Skeletal muscle satellite cell (primary cell): ENCODE measurements at regions not wholly inside any gene's neighbourhood (a gene's known extent, or its start where the extent isn't known, plus 50 kb on each side); places are given as distances from the start of the nearest gene placed in this dataset.

Source experiments
- H3K27me3 ChIP-seq: 2 replicates; pipeline ENCODE4 v1.7.0; 2013; ENCODE audit warnings: low read length; ENCODE audit not compliant: control insufficient read depth, insufficient read depth
- H3K36me3 ChIP-seq: 2 replicates; pipeline ENCODE4 v1.7.0; 2013; ENCODE audit warnings: mild to moderate bottlenecking, control low read depth, low read length; ENCODE audit not compliant: insufficient read depth
- H3K4me1 ChIP-seq: 2 replicates; pipeline ENCODE4 v1.7.0; 2013; ENCODE audit warnings: low read length; ENCODE audit not compliant: control insufficient read depth, insufficient read depth
- H3K4me2 ChIP-seq: 2 replicates; pipeline ENCODE4 v1.7.0; 2013; ENCODE audit warnings: mild to moderate bottlenecking, low read length
- H3K4me3 ChIP-seq: 2 replicates; pipeline ENCODE4 v1.7.0; 2013; ENCODE audit warnings: low read length
- H3K9ac ChIP-seq: 2 replicates; pipeline ENCODE4 v1.7.0; 2013; ENCODE audit warnings: mild to moderate bottlenecking, low read depth, low read length, moderate library complexity
- H3K9me3 ChIP-seq: replicated peaks from 2 replicates; pipeline ENCODE4 v1.7.0; 2013; ENCODE audit warnings: mild to moderate bottlenecking, control low read depth, low read length

GRCh38 chr4:28973587-28974350, 1746.4 kb upstream of the PCDH7 start:
- Histone ChIP-seq H3K27me3 (no peaks in the 10 kb centered on the region), H3K9me3 (no peaks in the 10 kb centered on the region), H3K9ac (no peak overlapping the region), H3K4me2 (no peak overlapping the region), H3K4me3 (no peak overlapping the region), H3K36me3 (no peaks in the 10 kb centered on the region), H3K4me1 (no peaks in the 10 kb centered on the region)

GRCh38 chr4:28976369-28976768, 1743.8 kb upstream of the PCDH7 start:
- Histone ChIP-seq H3K4me2 (no peak overlapping the region), H3K9ac (no peak overlapping the region), H3K36me3 (no peaks in the 10 kb centered on the region), H3K9me3 (no peaks in the 10 kb centered on the region), H3K27me3 (no peaks in the 10 kb centered on the region), H3K4me3 (no peak overlapping the region), H3K4me1 (no peaks in the 10 kb centered on the region)

- no peaks in the 10 kb centered on the region for H3K4me1 ChIP-seq
These were observed 1718.0 kb upstream of the PCDH7 start for GRCh38 chr4:29002151-29002550.

GRCh38 chr4:29005838-29006237, 1714.3 kb upstream of the PCDH7 start:
- H3K36me3 ChIP-seq, result no peaks in the 10 kb centered on the region
- no peak overlapping the region for H3K4me2 ChIP-seq

More at GRCh38 chr4:29002151-29002550, 1718.0 kb upstream of the PCDH7 start:
- peaks cover 13% of the 10 kb centered on the region for H3K27me3 ChIP-seq
- H3K36me3 ChIP-seq, result no peaks in the 10 kb centered on the region
- no peak overlapping the region for H3K4me2 ChIP-seq
- H3K9me3 ChIP-seq, result no peaks in the 10 kb centered on the region
- no peak overlapping the region for H3K9ac ChIP-seq
- no peak overlapping the region for H3K4me3 ChIP-seq

GRCh38 chr4:29009908-29010307, 1710.3 kb upstream of the PCDH7 start:
- no peaks in the 10 kb centered on the region for H3K4me1 ChIP-seq
- no peaks in the 10 kb centered on the region for H3K36me3 ChIP-seq
- no peak overlapping the region for H3K9ac ChIP-seq
- no peak overlapping the region for H3K4me3 ChIP-seq
- H3K4me2 ChIP-seq, result no peak overlapping the region
- no peaks in the 10 kb centered on the region for H3K9me3 ChIP-seq
- H3K27me3 ChIP-seq, result no peaks in the 10 kb centered on the region

More at GRCh38 chr4:29005838-29006237, 1714.3 kb upstream of the PCDH7 start:
- Histone ChIP-seq H3K9me3 (no peaks in the 10 kb centered on the region), H3K4me1 (no peaks in the 10 kb centered on the region), H3K27me3 (peaks cover 13% of the 10 kb centered on the region), H3K9ac (no peak overlapping the region), H3K4me3 (no peak overlapping the region)

GRCh38 chr4:29013341-29013740, 1706.8 kb upstream of the PCDH7 start:
- Histone ChIP-seq H3K4me3 (no peak overlapping the region), H3K36me3 (no peaks in the 10 kb centered on the region), H3K4me1 (no peaks in the 10 kb centered on the region), H3K4me2 (no peak overlapping the region), H3K9ac (no peak overlapping the region), H3K9me3 (no peaks in the 10 kb centered on the region), H3K27me3 (no peaks in the 10 kb centered on the region)

- Histone ChIP-seq H3K9me3 (no peaks in the 10 kb centered on the region), H3K9ac (no peak overlapping the region), H3K4me1 (no peaks in the 10 kb centered on the region), H3K4me3 (no peak overlapping the region), H3K27me3 (no peaks in the 10 kb centered on the region), H3K36me3 (no peaks in the 10 kb centered on the region), H3K4me2 (no peak overlapping the region)
These were observed 1705.6 kb upstream of the PCDH7 start for GRCh38 chr4:29014555-29014954.

- Histone ChIP-seq H3K9ac (no peak overlapping the region), H3K4me1 (no peaks in the 10 kb centered on the region), H3K9me3 (no peaks in the 10 kb centered on the region), H3K4me2 (no peak overlapping the region), H3K27me3 (no peaks in the 10 kb centered on the region), H3K36me3 (no peaks in the 10 kb centered on the region), H3K4me3 (no peak overlapping the region)
These were observed 1686.5 kb upstream of the PCDH7 start for GRCh38 chr4:29033703-29034102.

GRCh38 chr4:29037501-29037900, 1682.7 kb upstream of the PCDH7 start:
- Histone ChIP-seq H3K27me3 (no peaks in the 10 kb centered on the region), H3K4me1 (no peaks in the 10 kb centered on the region), H3K9ac (no peak overlapping the region), H3K36me3 (no peaks in the 10 kb centered on the region), H3K4me2 (no peak overlapping the region), H3K4me3 (no peak overlapping the region), H3K9me3 (no peaks in the 10 kb centered on the region)

- Histone ChIP-seq H3K27me3 (peaks cover 4% of the 10 kb centered on the region), H3K4me3 (no peak overlapping the region), H3K4me2 (no peak overlapping the region), H3K9ac (no peak overlapping the region), H3K9me3 (no peaks in the 10 kb centered on the region), H3K36me3 (no peaks in the 10 kb centered on the region), H3K4me1 (peaks cover 3% of the 10 kb centered on the region)
These were observed 1676.8 kb upstream of the PCDH7 start for GRCh38 chr4:29043411-29043810.

- Histone ChIP-seq H3K4me1 (peaks cover 3% of the 10 kb centered on the region), H3K36me3 (no peaks in the 10 kb centered on the region), H3K4me3 (no peak overlapping the region), H3K4me2 (no peak overlapping the region), H3K27me3 (peaks cover 8% of the 10 kb centered on the region), H3K9ac (no peak overlapping the region), H3K9me3 (no peaks in the 10 kb centered on the region)
These were observed 1674.0 kb upstream of the PCDH7 start for GRCh38 chr4:29046186-29046585.

GRCh38 chr4:29046781-29047180, 1673.4 kb upstream of the PCDH7 start:
- Histone ChIP-seq H3K4me3 (no peak overlapping the region), H3K36me3 (no peaks in the 10 kb centered on the region), H3K9ac (no peak overlapping the region), H3K9me3 (no peaks in the 10 kb centered on the region), H3K4me1 (peaks cover 3% of the 10 kb centered on the region), H3K4me2 (no peak overlapping the region), H3K27me3 (peaks cover 8% of the 10 kb centered on the region)
